IgD-negative memory B cell (primary cell): ENCODE measurements at regions not wholly inside any gene's neighbourhood (a gene's known extent, or its start where the extent isn't known, plus 50 kb on each side); places are given as distances from the start of the nearest gene placed in this dataset.
"Not testable (repeated sequence)": the region's sequence is repeated elsewhere in the genome, so short reads cannot be mapped to it uniquely, and the experiment has no call there.

Source experiments
- H3K27ac Mint-ChIP-seq, 3 donors: one replicate each; pipeline ENCODE4 v1.8.0; 2020 to 2022; ENCODE audit warnings: mild to moderate bottlenecking in 3 of 3, mixed read lengths in 3 of 3, moderate library complexity in 1 of 3
- H3K27me3 Mint-ChIP-seq: one replicate; pipeline ENCODE4 v1.8.0; 2021; ENCODE audit warnings: mixed read lengths
- H3K36me3 Mint-ChIP-seq: one replicate; pipeline ENCODE4 v1.8.0; 2020; ENCODE audit warnings: mild to moderate bottlenecking, mixed read lengths
- H3K4me1 Mint-ChIP-seq, 3 donors: one replicate each; pipeline ENCODE4 v1.8.0; 2020 to 2022; ENCODE audit warnings: mixed read lengths in 3 of 3, mild to moderate bottlenecking in 1 of 3
- H3K4me3 Mint-ChIP-seq, 4 donors: one replicate each; pipeline ENCODE4 v1.8.0; 2020 to 2022; ENCODE audit warnings: mild to moderate bottlenecking in 4 of 4, mixed read lengths in 4 of 4, moderate library complexity in 3 of 4
- H3K9me3 Mint-ChIP-seq, 3 donors: one replicate each; pipeline ENCODE4 v1.8.0; 2020 to 2021; ENCODE audit warnings: mixed read lengths in 3 of 3, mild to moderate bottlenecking in 1 of 3

DNA sequence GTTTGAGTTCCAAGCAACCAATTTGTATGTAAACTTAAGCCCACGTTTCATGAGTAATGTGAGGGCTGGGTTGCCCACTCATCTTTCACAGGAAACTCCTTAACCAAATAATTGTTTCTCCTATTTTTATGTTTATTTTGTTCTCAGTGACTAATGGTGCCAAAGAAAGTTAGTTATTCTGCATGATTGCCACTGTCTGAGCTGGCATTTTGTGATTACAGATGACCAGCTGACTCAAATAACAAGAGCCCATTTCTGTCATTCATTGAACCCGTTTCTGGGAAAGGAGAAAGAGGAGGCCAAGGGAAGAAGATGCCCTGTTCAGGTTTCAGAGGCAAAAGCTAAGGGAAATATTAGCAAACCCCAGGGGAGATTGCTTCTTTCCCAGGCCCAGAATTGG is 186.9 kb upstream of the MYO3A start:
- no peaks in the 10 kb centered on the region for H3K36me3 Mint-ChIP-seq
- H3K27me3 Mint-ChIP-seq = no peaks in the 10 kb centered on the region
- H3K9me3 Mint-ChIP-seq = peaks cover 0 to 8% (median 0%) of the 10 kb centered on the region in 3 donors
- H3K4me1 Mint-ChIP-seq = no peaks in the 10 kb centered on the region
- H3K27ac Mint-ChIP-seq = no peak overlapping the region
- no peak overlapping the region for H3K4me3 Mint-ChIP-seq

DNA sequence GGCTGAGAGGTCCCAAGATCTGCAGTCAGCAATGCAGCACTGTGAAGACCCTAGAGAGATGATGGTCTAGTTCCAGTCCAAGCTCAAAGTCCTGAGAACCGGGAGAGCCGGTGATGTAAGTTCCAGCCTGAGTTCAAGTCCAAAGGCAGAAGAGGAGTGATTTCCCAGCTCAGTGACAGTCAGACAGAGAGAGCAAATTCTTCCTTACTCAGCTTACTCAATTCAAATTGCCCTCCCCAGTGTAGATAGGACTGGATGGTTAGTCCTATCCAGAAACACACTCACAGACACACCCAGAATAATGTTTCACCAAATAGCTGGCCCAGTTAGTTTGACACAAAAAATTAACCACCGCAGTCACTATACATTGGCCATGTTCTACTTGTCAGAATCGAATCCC is 185.5 kb upstream of the MYO3A start:
- Mint-ChIP-seq H3K9me3 (peaks cover 0 to 6% (median 0%) of the 10 kb centered on the region in 3 donors), H3K36me3 (no peaks in the 10 kb centered on the region), H3K4me1 (no peaks in the 10 kb centered on the region), H3K27me3 (no peaks in the 10 kb centered on the region), H3K4me3 (no peak overlapping the region), H3K27ac (no peak overlapping the region)

DNA sequence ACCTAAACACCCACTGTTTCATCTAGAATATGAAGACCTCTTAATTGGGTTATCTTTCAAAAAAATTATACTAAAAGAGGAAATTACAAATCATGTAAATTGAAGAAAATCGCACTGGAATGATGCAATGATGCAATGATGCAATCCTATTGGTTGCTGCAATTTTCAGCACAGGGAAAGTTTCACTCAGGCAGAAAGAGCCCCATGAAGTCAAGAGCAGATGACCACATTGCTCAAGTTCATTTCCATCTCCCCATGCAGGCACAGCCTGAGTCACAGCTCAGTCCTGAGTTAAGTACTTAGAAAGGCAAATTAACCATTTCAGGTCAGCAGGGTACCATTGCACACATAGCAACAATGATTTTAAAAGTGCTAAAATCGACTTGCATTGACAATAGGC is 180.3 kb upstream of the MYO3A start:
- H3K27me3 Mint-ChIP-seq = no peaks in the 10 kb centered on the region
- H3K36me3 Mint-ChIP-seq = no peaks in the 10 kb centered on the region
- H3K27ac Mint-ChIP-seq = no peak overlapping the region
- no peaks in the 10 kb centered on the region for H3K4me1 Mint-ChIP-seq
- no peak overlapping the region for H3K4me3 Mint-ChIP-seq
- H3K9me3 Mint-ChIP-seq = peaks cover 0 to 2% (median 0%) of the 10 kb centered on the region in 3 donors

DNA sequence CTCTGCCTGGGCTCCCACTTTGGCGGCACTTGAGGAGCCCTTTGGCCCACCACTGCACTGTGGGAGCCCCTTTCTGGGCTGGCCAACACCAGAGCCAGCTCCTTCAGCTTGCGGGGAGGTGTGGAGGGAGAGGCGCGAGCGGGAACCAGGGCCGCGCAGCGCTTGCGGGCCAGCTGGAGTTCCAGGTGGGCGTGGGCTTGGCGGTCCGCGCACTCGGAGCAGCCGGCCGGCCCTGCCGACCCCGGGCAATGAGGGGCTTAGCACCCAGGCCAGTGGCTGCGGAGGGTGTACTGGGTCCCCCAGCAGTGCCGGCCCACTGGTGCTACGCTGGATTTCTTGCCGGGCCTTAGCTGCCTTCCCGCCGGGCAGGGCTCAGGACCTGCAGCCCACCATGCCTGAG is 178.2 kb upstream of the MYO3A start:
- H3K9me3 Mint-ChIP-seq, H3K4me3 Mint-ChIP-seq, H3K27ac Mint-ChIP-seq, H3K4me1 Mint-ChIP-seq, H3K36me3 Mint-ChIP-seq, H3K27me3 Mint-ChIP-seq: not testable (repeated sequence)

DNA sequence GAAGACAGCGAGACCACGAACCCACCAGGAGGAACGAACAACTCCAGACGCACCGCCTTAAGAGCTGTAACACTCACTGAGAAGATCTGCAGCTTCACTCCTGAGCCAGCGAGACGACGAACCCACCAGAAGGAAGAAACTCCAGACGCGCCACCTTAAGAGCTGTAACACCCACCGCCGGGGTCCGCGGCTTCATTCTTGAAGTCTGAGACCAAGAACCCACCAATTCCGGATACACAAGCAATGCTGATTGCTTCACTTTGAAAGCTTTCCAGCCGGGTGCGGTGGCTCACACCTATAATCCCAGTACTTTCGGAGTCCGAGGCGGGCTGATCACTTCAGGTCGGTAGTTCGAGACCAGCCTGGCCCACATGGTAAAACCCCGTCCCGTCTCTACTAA is 177.2 kb upstream of the MYO3A start:
- Mint-ChIP-seq H3K4me3 (no peak overlapping the region), H3K27ac (no peak overlapping the region), H3K9me3 (peaks cover 0 to 3% (median 0%) of the 10 kb centered on the region in 3 donors), H3K36me3 (no peaks in the 10 kb centered on the region), H3K4me1 (no peaks in the 10 kb centered on the region), H3K27me3 (no peaks in the 10 kb centered on the region)

DNA sequence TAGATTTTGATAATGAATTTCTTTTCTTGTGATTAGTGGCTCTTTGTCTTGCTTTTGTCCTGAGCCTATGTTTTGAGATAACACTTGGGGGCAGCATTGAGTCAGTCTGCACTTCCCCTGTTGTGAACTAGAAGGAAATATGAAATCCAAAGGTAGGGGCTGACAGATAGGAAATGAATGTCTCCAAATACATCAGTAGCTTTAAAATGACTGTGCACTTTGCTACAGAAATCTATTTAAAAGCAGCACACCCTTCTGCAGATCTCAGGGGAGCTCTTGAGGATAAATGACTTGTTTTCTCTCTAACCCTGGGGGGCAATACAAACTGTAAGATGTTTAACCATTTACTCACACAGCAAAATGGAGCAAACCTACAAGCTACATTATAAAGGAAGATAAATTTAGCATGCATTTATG is 176.0 kb upstream of the MYO3A start:
- Mint-ChIP-seq H3K27me3 (no peaks in the 10 kb centered on the region), H3K4me3 (no peak overlapping the region), H3K4me1 (no peaks in the 10 kb centered on the region), H3K27ac (no peak overlapping the region), H3K9me3 (peaks cover 0 to 3% (median 0%) of the 10 kb centered on the region in 3 donors), H3K36me3 (no peaks in the 10 kb centered on the region)

DNA sequence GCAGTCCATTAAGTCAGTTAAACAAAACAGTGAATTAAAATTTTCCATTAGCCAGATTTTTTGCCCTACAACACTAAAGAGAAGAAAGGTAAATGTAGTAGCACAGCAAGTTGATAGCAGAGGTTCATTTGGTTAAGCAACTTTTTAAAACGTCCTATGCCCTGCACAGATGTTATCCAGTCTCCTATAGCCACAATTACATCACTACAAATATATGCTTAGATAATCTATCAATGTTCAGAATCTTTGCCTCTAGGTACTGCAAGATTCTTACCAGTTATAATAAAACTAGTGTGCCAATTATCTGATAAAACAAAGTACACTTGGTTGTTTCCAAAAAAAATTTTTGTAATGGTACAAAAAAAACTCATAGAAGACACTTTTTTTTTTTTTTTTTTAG is 175.5 kb upstream of the MYO3A start:
- H3K27ac Mint-ChIP-seq = no peak overlapping the region
- no peaks in the 10 kb centered on the region for H3K36me3 Mint-ChIP-seq
- no peaks in the 10 kb centered on the region for H3K27me3 Mint-ChIP-seq
- no peaks in the 10 kb centered on the region for H3K4me1 Mint-ChIP-seq
- no peak overlapping the region for H3K4me3 Mint-ChIP-seq
- H3K9me3 Mint-ChIP-seq = peaks cover 0 to 3% (median 0%) of the 10 kb centered on the region in 3 donors

DNA sequence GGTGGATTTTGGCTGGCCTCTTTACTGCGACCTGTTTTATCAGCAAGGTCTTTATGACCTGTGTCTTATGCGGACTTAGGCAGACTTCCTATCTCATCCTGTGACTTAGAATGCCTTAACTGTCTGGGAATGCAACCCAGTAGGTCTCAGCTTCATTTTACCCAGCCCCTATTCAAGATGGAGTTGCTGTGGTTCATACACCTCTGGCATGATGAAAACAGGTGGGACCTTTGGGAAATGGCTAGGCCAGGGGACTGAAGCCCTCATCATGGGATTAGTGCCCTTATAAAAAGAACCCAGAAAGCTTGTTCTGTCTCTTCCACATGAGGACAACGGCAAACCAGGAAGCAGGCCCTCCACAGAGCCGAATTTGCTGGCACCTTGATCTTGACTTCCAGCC is 172.1 kb upstream of the MYO3A start:
- Mint-ChIP-seq H3K36me3 (no peaks in the 10 kb centered on the region), H3K9me3 (peaks cover 0 to 3% (median 0%) of the 10 kb centered on the region in 3 donors), H3K4me3 (no peak overlapping the region), H3K27me3 (peaks cover 6% of the 10 kb centered on the region), H3K27ac (no peak overlapping the region), H3K4me1 (peaks cover 0 to 2% (median 0%) of the 10 kb centered on the region in 3 donors)

DNA sequence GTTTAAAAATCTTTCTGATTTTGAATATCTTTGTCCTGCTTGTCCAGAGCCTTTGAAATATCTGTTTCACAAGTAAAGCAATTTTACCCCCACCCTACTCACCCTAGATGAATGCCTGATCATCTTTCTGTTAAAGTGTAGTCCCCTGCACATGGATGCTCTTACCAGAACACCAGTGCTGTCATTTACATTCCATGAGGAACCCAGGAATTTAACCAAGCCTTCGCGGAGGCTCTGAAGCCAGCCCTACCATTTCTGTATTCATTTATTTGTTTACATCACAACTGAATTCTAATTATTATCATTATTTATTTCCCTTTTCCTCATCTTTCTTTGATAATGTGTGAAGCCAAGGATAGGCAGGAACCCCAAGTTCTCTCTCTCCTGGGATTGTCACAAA is 167.8 kb upstream of the MYO3A start:
- Mint-ChIP-seq H3K9me3 (no peaks in the 10 kb centered on the region), H3K36me3 (no peaks in the 10 kb centered on the region), H3K27me3 (peaks cover 6% of the 10 kb centered on the region), H3K4me1 (peaks cover 0 to 3% (median 0%) of the 10 kb centered on the region in 3 donors), H3K4me3 (no peak overlapping the region), H3K27ac (no peak overlapping the region)

DNA sequence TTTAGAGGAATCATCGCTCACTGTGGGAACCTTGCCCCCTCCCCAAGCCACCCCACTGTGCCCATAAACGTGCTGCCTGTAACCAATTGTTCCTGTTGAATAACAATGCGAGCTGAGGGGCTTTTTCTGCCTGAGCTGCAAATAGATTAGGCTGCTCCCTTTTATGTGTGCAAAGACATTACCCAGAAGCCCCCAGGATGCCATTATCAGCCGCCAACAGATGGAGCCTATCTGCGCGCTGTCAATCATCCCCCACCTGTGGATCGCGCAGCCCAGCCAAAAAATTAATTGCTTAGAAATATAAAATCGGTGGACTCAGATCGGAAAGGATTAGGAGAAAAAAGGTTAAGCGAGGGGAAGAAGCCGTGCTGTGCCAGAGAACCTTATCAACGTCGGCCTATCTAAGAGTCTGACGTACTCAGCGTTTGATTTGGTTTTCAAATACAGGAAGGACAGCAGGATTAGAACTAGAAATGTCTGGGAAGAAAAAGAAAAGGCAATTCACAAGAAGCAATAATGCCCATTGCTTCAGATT is 167.3 kb upstream of the MYO3A start:
- H3K9me3 Mint-ChIP-seq = no peaks in the 10 kb centered on the region
- no peak overlapping the region for H3K27ac Mint-ChIP-seq
- no peaks in the 10 kb centered on the region for H3K36me3 Mint-ChIP-seq
- H3K27me3 Mint-ChIP-seq = peaks cover 6% of the 10 kb centered on the region
- peaks cover 0 to 3% (median 0%) of the 10 kb centered on the region in 3 donors for H3K4me1 Mint-ChIP-seq
- no peak overlapping the region for H3K4me3 Mint-ChIP-seq

DNA sequence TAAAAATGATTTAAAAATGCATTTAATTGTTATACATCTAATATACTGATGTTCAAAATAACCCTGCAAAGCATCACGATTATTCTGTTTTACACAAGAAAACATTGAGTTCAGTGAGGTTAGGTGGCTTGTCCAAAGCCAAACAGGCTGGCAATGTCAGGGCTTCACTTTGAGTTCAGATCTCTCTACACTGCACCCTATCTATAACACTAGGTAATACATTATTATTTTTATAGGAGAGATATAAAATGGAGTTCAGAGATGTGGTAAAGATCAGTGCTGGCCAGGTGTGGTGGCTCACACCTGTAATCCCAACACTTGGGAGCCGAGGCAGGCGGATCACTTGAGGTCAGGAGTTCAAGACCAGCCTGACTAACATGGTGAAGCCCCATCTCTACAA is 165.9 kb upstream of the MYO3A start:
- Mint-ChIP-seq H3K27ac (no peak overlapping the region), H3K27me3 (peaks cover 6% of the 10 kb centered on the region), H3K4me1 (peaks cover 0 to 3% (median 0%) of the 10 kb centered on the region in 3 donors), H3K9me3 (no peaks in the 10 kb centered on the region), H3K36me3 (no peaks in the 10 kb centered on the region), H3K4me3 (no peak overlapping the region)

DNA sequence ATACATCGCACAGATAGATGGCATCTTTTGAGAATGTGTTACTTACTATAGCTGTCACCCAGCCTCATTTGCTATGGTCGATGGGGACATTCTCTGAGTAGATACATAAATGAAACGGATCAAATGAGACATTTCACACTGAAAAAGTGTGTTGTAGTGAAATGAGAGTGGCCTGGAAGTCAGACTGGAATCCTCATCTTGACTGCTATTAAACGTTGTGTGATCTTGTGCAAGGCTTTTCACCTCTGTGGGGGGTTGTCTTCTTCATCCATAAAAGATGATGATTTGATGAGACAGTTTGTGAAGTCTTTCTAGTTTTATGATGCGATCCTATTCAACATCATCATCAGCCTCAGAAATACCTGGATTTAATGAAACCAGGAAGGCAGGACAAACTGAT is 155.4 kb upstream of the MYO3A start:
- no peak overlapping the region for H3K27ac Mint-ChIP-seq
- no peak overlapping the region for H3K4me3 Mint-ChIP-seq
- H3K27me3 Mint-ChIP-seq = no peaks in the 10 kb centered on the region
- H3K9me3 Mint-ChIP-seq = peaks cover 0 to 2% (median 0%) of the 10 kb centered on the region in 3 donors
- no peaks in the 10 kb centered on the region for H3K4me1 Mint-ChIP-seq
- no peaks in the 10 kb centered on the region for H3K36me3 Mint-ChIP-seq

DNA sequence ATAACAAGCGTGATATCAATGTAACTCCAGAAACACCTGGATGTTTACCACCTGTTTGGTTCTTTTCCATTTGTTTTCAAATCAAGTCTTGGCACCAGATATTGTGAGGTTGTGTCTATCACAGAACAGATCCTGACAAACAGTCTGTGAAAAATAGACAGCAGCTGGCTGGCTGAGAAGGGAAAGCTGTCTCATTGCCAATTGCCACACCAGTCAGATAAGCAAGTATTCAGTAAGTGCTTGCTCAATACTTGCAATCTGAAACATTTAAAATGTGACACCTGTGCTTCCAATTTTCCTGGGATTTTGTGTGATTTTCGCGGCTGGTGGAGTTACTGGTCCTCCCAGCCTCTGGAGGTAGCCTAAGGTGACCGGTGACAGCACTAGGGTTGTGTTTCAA is 147.9 kb upstream of the MYO3A start:
- Mint-ChIP-seq H3K9me3 (peaks cover 0 to 4% (median 0%) of the 10 kb centered on the region in 3 donors), H3K36me3 (no peaks in the 10 kb centered on the region), H3K27me3 (peaks cover 3% of the 10 kb centered on the region), H3K27ac (no peak overlapping the region), H3K4me1 (no peaks in the 10 kb centered on the region), H3K4me3 (no peak overlapping the region)

DNA sequence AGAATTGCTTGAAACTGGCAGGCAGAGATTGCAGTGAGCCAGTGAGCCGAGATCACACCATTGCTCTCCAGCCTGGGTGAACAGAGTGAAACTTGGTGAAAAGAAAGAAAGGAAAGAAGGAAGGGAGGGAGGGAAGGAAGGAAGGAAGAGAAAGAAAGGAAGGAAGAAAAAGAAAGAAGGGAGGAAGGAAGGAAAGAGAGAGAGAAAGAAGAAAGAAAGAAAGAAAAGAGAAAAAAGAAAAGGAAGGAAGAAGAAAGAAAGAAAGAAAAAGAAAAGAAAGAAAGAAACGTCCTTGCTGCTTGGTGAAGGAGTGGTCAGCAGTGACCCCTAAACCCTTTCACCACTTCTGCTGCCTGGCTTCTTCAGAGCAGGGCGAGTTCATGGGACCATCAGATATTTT is 147.1 kb upstream of the MYO3A start:
- Mint-ChIP-seq H3K36me3 (no peaks in the 10 kb centered on the region), H3K4me1 (no peaks in the 10 kb centered on the region), H3K27ac (no peak overlapping the region), H3K27me3 (peaks cover 3% of the 10 kb centered on the region), H3K9me3 (peaks cover 0 to 4% (median 0%) of the 10 kb centered on the region in 3 donors), H3K4me3 (no peak overlapping the region)

DNA sequence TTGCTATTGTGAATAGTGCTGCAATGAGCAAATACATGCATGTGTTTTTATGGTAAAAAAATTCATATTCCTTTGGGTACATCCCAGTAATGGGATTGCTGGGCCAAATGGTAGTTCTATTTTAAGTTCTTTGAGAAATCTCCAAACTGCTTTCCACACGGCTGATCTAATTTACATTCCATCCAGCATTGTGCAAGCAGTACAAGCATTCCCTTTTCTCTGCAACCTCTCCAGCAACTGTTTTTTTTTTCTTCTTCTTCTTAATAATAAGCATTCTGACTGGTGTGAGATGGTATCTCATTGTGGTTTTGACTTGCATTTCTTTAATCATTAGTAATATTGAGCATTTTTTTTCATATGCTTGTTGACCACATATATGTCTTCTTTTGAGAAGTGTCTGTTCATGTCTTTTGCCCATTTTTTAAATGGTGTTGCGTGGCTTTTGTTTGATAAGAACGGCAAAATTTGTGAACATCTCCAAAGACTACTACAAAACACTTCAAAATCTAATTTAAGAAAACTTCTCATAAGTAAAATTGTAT is 136.1 kb upstream of the MYO3A start:
- no peaks in the 10 kb centered on the region for H3K4me1 Mint-ChIP-seq
- H3K27me3 Mint-ChIP-seq = no peaks in the 10 kb centered on the region
- H3K4me3 Mint-ChIP-seq = no peak overlapping the region
- no peaks in the 10 kb centered on the region for H3K36me3 Mint-ChIP-seq
- peaks cover 0 to 6% (median 0%) of the 10 kb centered on the region in 3 donors for H3K9me3 Mint-ChIP-seq
- H3K27ac Mint-ChIP-seq = no peak overlapping the region

DNA sequence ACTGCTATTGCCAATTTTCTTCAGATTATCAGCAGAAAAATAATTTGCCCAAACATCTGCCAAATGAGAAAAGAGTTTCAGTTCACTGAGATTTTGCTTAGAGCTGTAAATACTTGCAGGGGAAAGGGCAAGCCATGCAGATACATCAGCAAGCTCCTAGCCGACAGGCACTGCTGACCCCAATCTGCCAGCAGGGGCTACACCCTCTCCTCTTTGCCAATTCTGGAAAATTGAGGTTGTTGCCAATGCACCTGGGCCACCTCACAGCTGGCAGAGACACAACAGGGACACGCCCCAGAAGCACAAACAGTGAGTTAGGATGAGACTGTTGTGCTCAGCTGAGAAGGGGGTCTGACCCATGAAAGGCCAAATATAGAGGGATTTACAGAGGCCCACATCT is 129.5 kb upstream of the MYO3A start:
- no peak overlapping the region for H3K27ac Mint-ChIP-seq
- H3K36me3 Mint-ChIP-seq = no peaks in the 10 kb centered on the region
- no peaks in the 10 kb centered on the region for H3K9me3 Mint-ChIP-seq
- no peak overlapping the region for H3K4me3 Mint-ChIP-seq
- no peaks in the 10 kb centered on the region for H3K27me3 Mint-ChIP-seq
- no peaks in the 10 kb centered on the region for H3K4me1 Mint-ChIP-seq
